Esophagus squamous epithelium (tissue), 4 donors: ENCODE measurements at regions not wholly inside any gene's neighbourhood (a gene's known extent, or its start where the extent isn't known, plus 50 kb on each side); places are given as distances from the start of the nearest gene placed in this dataset.

Experiments
- POLR2A ChIP-seq, 4 donors: fragments of 450-650 bp; IDR thresholded peaks; one replicate each; pipeline ENCODE4 v1.6.1; 2017; ENCODE audit warnings: antibody characterized with exemption in 4 of 4, mild to moderate bottlenecking in 4 of 4, moderate library complexity in 3 of 4
- TF ChIP-seq, protein P1 (sequence below), 6 experiments: fragments of 450-650 bp in 4 of 6; fragments of 200-600 bp in 2 of 6; sonication (generic) in 2 of 6; IDR thresholded peaks; one replicate each; pipeline ENCODE4 v1.5.1; 2016 to 2019; ENCODE audit warnings: antibody characterized with exemption in 6 of 6, mild to moderate bottlenecking in 4 of 6, moderate library complexity in 4 of 6

DNA sequence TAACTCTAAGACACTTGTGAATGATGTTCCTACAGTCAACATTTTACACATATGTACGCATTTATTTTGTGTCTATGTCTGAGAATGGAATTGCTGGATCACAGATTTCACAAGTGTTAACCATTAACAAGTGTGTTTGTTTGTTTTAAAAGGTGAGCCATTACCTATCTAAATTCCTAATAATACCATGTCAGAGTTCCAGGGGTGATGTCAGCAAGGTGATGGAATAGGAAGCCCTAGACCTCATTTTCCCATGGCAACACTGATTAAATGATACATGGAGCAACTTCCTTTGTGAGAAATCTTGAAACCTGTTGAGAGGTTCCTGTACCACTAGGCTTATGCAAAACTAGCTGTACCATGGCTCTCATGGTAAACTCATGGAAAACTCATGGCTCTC, 309.7 kb downstream of the CYLC2 start:
- TF ChIP-seq, protein P1, sequence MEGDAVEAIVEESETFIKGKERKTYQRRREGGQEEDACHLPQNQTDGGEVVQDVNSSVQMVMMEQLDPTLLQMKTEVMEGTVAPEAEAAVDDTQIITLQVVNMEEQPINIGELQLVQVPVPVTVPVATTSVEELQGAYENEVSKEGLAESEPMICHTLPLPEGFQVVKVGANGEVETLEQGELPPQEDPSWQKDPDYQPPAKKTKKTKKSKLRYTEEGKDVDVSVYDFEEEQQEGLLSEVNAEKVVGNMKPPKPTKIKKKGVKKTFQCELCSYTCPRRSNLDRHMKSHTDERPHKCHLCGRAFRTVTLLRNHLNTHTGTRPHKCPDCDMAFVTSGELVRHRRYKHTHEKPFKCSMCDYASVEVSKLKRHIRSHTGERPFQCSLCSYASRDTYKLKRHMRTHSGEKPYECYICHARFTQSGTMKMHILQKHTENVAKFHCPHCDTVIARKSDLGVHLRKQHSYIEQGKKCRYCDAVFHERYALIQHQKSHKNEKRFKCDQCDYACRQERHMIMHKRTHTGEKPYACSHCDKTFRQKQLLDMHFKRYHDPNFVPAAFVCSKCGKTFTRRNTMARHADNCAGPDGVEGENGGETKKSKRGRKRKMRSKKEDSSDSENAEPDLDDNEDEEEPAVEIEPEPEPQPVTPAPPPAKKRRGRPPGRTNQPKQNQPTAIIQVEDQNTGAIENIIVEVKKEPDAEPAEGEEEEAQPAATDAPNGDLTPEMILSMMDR (IDR thresholded peaks at IDR 0.05) = no peak
- no peak for TF ChIP-seq POLR2A (IDR thresholded peaks at IDR 0.05)
